Lower leg skin (tissue), 3 donors: ENCODE measurements at regions not wholly inside any gene's neighbourhood (a gene's known extent, or its start where the extent isn't known, plus 50 kb on each side); places are given as distances from the start of the nearest gene placed in this dataset.

Experiments used
- POLR2A ChIP-seq, 2 donors: fragments of 450-650 bp; IDR thresholded peaks; one replicate each; pipeline ENCODE4 v1.6.1; 2016 to 2017; ENCODE audit warnings: antibody characterized with exemption in 2 of 2, mild to moderate bottlenecking in 1 of 2, moderate library complexity in 1 of 2
- TF ChIP-seq, protein P1 (sequence below), 3 donors: fragments of 450-650 bp; IDR thresholded peaks; one replicate each; pipeline ENCODE4 v1.5.1; 2016; ENCODE audit warnings: antibody characterized with exemption in 3 of 3, mild to moderate bottlenecking in 3 of 3, moderate library complexity in 2 of 3

DNA sequence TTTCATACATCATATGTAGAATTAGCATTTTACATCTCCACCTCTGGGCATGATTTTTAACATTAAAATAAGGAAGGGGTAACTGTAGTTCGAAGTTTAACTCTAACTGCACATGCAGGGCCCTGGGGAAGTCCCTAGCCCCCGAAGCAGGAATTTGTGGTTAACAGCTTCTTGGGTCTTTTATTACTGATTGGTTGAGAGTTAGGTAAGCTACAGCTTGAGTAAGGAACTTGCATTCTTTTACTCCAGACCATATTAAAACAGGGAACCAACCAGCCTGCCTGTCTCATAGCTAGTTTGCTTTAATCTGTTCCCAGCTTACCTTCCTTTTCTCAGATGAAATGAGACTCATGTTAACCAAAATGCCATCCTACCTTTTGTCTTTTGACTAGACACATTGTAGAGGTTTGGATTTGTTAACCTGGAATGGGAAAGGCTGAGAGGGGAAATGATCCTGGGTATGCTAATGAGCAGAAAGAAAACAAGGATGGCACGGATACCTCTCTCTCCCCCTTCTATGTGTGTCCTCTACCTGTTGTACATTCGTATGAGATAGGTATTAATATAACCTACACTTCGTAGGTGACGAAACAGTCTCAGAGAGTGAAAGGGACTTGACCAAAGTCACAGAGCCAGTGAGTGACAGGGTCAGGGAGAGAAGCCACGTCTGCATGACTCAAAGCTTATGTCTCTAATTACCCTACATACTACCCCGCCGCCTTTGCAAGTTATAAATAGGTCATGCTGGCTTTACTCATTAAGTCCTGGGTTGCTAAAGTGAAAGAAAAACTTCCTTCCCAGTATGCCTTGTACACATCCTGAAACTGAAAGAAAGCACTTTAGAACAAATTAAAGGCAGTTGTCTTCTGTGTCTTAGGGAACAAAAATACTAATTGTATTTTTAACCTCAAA is 119.5 kb upstream of the AFF2 start:
- TF ChIP-seq POLR2A (IDR thresholded peaks at IDR 0.05): no peak
- TF ChIP-seq, protein P1, sequence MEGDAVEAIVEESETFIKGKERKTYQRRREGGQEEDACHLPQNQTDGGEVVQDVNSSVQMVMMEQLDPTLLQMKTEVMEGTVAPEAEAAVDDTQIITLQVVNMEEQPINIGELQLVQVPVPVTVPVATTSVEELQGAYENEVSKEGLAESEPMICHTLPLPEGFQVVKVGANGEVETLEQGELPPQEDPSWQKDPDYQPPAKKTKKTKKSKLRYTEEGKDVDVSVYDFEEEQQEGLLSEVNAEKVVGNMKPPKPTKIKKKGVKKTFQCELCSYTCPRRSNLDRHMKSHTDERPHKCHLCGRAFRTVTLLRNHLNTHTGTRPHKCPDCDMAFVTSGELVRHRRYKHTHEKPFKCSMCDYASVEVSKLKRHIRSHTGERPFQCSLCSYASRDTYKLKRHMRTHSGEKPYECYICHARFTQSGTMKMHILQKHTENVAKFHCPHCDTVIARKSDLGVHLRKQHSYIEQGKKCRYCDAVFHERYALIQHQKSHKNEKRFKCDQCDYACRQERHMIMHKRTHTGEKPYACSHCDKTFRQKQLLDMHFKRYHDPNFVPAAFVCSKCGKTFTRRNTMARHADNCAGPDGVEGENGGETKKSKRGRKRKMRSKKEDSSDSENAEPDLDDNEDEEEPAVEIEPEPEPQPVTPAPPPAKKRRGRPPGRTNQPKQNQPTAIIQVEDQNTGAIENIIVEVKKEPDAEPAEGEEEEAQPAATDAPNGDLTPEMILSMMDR (IDR thresholded peaks at IDR 0.05): no peak
